ENCODE measurements at regions not wholly inside any gene's neighbourhood (a gene's known extent, or its start where the extent isn't known, plus 50 kb on each side); places are given as distances from the start of the nearest gene placed in this dataset.

GRCh38 chr15:67936258-67936657, 96.4 kb upstream of the RNU6-1 start:
- TF ChIP-seq ZNF462 (CRISPR knock-in tag; IDR thresholded peaks at IDR 0.05): no peak
- no peak for TF ChIP-seq CTCF (conservative IDR thresholded peaks at IDR 0.05; ENCODE audit: low read depth in 2 of 2)
- TF ChIP-seq POLR2AphosphoS5 (IDR thresholded peaks at IDR 0.05; ENCODE audit: low read depth): no peak
- no peak for TF ChIP-seq NANOG (IDR thresholded peaks at IDR 0.05; ENCODE audit: borderline replicate concordance)
- no peak for TF ChIP-seq EZH2 (IDR thresholded peaks at IDR 0.05; ENCODE audit: low read depth, unreplicated experiment)
- TF ChIP-seq JUNB (IDR thresholded peaks at IDR 0.05; ENCODE audit: unreplicated experiment): no peak
